ENCODE measurements at regions not wholly inside any gene's neighbourhood (a gene's known extent, or its start where the extent isn't known, plus 50 kb on each side); places are given as distances from the start of the nearest gene placed in this dataset.
"Not testable (repeated sequence)": the region's sequence is repeated elsewhere in the genome, so short reads cannot be mapped to it uniquely, and the experiment has no call there.

DNA sequence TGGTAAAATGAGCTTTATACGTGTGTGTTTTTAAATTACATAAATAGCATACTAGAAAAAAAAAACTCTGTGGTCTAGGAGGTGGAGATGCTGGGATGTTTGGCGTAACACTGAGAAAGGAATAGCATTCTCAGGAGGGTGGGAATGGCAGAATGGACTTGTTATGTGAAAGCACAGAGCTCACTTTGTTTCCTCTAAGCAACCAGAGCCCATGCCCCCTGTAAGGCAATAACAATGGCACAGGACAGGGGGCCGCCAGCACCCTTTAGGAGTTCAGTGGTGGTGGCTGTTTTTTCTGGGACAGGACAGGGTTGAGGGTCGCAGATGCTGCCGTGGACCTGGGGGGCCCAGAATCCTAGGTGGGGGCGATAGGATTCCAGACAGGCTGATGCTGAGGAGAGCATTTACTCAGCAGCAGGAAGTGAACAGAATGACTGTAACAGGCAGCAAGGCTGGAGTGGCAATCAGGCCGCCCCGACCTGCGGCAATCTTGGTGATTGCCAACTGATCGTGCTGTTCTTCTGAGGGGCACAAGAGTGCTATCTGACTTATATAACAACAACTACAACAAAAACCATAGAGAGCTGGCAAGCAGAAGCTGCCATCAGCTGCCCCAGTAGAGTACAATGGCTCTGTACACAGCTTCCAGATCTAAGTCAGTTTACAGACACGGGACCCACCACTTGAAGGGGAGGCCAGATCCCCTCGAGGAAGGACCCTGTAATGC lies 160.4 kb downstream of the UACA start:
- CTCF ChIA-PET = no interaction called here
- DNase-seq = no peak

DNA sequence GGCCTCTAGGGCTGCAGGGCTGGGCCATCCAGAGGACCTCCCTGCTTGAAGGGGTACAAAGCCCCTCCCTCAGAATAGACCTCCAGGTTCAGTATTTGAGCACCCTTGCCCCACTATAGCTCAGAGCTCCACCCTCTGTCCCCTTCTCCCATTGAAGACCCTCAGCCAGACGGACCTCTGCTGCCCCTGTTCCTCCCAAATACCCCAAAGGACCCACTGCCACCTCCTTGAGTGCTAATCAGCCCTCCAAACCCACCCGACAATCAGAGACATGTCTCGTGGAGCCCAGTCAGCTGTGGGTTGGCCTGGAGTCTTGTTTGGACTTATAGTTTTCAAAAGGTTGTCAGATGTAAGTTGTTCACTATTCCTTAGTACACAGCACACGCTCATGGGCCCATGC lies 161.1 kb downstream of the UACA start:
- H3K36me3 Mint-ChIP-seq = no peaks in the 10 kb centered on the region
- POLR2A ChIA-PET = no interaction called here
- no peaks in the 10 kb centered on the region for H3K4me1 Mint-ChIP-seq (ENCODE audit: low read depth)
- CTCF ChIA-PET = no interaction called here
- peaks cover 1% of the 10 kb centered on the region for H3K27me3 Mint-ChIP-seq
- intact Hi-C loops (cut with micrococcal nuclease) = no loop called here
- no peak overlapping the region for H3K27ac Mint-ChIP-seq
- peaks cover 9% of the 10 kb centered on the region for H3K9me3 Mint-ChIP-seq
- no peak for DNase-seq
- H3K4me3 Mint-ChIP-seq = no peak overlapping the region

More for the DNA sequence above, 160.4 kb downstream of the UACA start:
- peaks cover 1% of the 10 kb centered on the region for H3K27me3 Mint-ChIP-seq
- H3K4me1 Mint-ChIP-seq (ENCODE audit: low read depth) = no peaks in the 10 kb centered on the region
- intact Hi-C loops (cut with micrococcal nuclease) = no loop called here
- no peaks in the 10 kb centered on the region for H3K36me3 Mint-ChIP-seq
- POLR2A ChIA-PET = no interaction called here
- peaks cover 9% of the 10 kb centered on the region for H3K9me3 Mint-ChIP-seq
- no peak overlapping the region for H3K27ac Mint-ChIP-seq
- H3K4me3 Mint-ChIP-seq = no peak overlapping the region

DNA sequence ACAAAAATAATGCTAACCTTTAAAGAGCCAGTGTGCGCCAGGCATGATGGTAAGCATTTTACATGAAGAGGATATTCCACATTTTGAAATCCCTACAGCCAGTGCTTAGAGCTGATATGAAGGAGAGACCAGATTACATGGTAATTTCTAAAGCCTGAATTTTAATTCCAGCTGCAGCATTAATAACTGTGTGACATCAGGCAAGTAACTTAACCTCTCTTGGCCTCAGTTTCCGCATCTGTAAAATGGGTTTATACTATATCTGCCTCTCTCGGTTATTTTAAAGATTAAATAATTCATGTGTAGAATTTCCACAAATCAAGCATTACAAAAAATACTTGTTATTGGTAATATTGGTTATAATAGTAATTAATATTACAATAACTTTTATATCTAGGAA lies 165.4 kb downstream of the UACA start:
- peaks cover 5% of the 10 kb centered on the region for H3K27me3 Mint-ChIP-seq
- intact Hi-C loops (cut with micrococcal nuclease) = no loop called here
- DNase-seq = no peak
- ChIA-PET POLR2A (no interaction called here), CTCF (no interaction called here)
- peaks cover 5% of the 10 kb centered on the region for H3K4me1 Mint-ChIP-seq (ENCODE audit: low read depth)
- H3K27ac Mint-ChIP-seq = no peak overlapping the region
- peaks cover 7% of the 10 kb centered on the region for H3K36me3 Mint-ChIP-seq
- H3K4me3 Mint-ChIP-seq = no peak overlapping the region
- H3K9me3 Mint-ChIP-seq = peaks cover 28% of the 10 kb centered on the region

DNA sequence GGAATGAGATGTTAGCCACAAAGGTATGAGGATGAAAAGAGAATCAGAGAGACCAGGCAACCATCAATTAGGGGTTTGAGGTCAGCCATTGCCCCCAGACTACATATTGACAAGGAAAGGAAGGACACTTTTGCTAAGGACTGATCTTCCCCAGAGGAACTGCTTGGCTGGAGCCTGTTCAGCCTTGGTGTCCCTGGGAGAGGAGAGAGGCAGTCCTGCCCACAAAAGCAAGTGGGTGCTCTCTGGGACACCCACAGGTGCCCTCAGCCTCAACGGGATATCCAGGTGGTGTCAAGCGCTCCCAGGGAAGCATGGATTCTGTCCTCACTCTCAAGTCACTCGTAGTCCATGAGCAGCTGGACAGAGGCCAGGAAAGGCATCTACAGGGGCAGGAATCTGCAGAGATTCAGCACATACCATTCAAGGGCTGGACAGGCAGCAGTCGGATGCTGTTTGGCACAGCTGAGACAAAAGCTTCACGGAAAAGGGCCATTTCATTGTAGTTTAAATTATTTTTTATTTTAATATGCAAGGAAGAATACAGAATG lies 166.2 kb downstream of the UACA start:
- Mint-ChIP-seq H3K4me3 (no peak overlapping the region), H3K36me3 (peaks cover 7% of the 10 kb centered on the region), H3K27ac (no peak overlapping the region), H3K9me3 (peaks cover 31% of the 10 kb centered on the region), H3K27me3 (peaks cover 5% of the 10 kb centered on the region), H3K4me1 (ENCODE audit: low read depth) (peaks cover 5% of the 10 kb centered on the region)
- intact Hi-C loops (cut with micrococcal nuclease) = no loop called here
- POLR2A ChIA-PET = no interaction called here
- CTCF ChIA-PET = no interaction called here
- no peak for DNase-seq

DNA sequence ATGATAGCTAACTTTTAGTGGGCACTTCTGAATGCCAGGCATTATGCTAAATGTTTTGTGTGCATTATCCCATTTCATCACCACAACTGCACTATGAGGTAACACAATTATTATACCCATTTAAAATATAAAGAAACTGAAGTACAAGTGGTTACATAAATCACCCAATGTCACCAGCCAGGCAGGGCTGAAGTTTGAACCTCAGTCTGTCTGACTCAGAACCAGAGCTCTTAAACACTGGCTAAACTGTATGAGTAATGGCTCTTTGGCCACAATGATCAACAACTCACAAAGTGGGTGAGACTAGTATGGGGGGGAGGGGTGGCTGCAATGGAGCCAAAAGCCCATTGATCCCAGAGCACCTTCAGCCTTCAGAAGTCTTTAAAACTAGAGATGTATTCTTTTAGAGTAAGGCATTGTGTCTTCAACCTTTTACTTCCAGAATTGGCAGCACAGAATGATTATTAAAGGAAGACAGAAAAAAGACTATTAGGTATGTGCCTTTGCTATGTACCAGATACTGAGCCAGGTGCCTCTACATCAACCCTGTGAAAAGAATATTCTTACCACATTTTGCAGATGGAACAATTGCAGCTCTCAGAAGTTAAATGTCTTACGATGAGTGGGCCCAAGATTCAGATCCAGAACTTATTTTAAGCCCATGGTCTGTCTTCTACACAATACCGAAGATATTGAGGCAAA lies 166.9 kb downstream of the UACA start:
- CTCF ChIA-PET = no interaction called here
- DNase-seq = peak; percentile 23
- H3K4me3 Mint-ChIP-seq = no peak overlapping the region
- peaks cover 31% of the 10 kb centered on the region for H3K9me3 Mint-ChIP-seq
- peaks cover 5% of the 10 kb centered on the region for H3K27me3 Mint-ChIP-seq
- POLR2A ChIA-PET = no interaction called here
- intact Hi-C loops (cut with micrococcal nuclease) = no loop called here
- H3K27ac Mint-ChIP-seq = no peak overlapping the region
- peaks cover 7% of the 10 kb centered on the region for H3K36me3 Mint-ChIP-seq
- peaks cover 5% of the 10 kb centered on the region for H3K4me1 Mint-ChIP-seq (ENCODE audit: low read depth)

DNA sequence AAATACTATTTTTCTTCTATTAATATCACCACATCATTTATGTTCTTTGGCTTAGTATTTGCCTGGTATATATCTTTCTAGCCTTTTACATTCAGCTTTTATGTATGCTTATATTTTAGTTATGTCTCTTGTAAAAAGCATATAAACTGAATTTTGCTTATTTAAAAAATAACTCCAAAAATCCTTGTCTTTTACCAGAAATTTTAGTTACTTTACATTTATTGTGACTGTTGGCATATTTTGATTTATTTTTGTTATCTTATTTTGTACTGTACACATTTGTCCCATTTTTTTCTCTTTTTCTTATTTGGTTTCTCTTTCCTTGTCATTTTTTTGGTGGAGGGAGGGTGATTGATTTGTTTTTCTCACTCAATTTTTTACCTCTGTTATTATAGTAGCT lies 169.6 kb downstream of the UACA start:
- DNase-seq = no peak
- intact Hi-C loops (cut with micrococcal nuclease) = no loop called here
- Mint-ChIP-seq H3K9me3 (peaks cover 22% of the 10 kb centered on the region), H3K4me1 (ENCODE audit: low read depth) (peaks cover 13% of the 10 kb centered on the region), H3K27me3 (peaks cover 6% of the 10 kb centered on the region), H3K36me3 (peaks cover 7% of the 10 kb centered on the region), H3K4me3 (no peak overlapping the region), H3K27ac (no peak overlapping the region)
- CTCF ChIA-PET = no interaction called here
- POLR2A ChIA-PET = no interaction called here

DNA sequence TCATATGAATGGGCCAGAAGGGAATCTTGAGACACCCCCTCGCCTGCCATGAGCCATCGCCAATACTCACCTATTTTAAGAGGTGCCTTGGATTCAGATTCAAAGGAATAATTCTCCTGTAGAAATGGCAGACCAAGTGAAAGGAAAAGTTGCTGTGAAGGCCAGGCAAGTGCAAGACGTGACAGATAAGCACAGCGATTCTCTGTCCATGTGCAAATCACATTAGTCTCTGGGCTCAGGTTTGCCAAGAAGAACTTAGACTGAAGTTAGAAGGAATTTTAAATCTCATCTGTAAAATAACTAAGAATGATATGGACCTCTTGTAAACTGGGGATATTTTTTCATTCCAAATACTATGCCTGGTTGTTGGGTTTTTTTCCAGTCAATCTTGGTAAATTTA lies 173.6 kb downstream of the UACA start:
- H3K27me3 Mint-ChIP-seq = peaks cover 24% of the 10 kb centered on the region

DNA sequence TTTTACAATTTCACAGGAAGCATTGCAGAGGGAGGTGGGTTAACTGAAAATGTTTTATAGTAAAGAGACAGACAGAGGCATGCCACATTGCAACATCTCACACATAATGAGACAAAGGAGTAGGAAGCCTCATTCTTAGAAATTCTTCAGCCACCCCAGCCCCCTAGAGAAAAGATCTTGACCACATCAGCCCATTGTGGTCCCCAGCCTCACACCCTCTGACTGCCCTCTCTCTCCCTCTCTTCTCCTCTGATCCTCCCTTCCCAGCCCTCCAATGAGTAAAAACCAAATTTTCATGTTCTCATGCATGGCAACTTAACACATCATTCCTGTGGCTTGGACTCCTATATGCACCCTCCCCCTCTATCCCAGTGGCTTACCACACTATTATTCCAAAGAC lies 174.1 kb downstream of the UACA start:
- ChIA-PET POLR2A (no interaction called here), CTCF (no interaction called here)
- Mint-ChIP-seq H3K4me1 (ENCODE audit: low read depth) (peaks cover 19% of the 10 kb centered on the region), H3K36me3 (peaks cover 3% of the 10 kb centered on the region), H3K27ac (no peak overlapping the region), H3K27me3 (peaks cover 24% of the 10 kb centered on the region), H3K4me3 (no peak overlapping the region), H3K9me3 (peaks cover 12% of the 10 kb centered on the region)
- intact Hi-C loops (cut with micrococcal nuclease) = no loop called here
- DNase-seq = no peak

More for the DNA sequence above, 173.6 kb downstream of the UACA start:
- peaks cover 5% of the 10 kb centered on the region for H3K36me3 Mint-ChIP-seq
- POLR2A ChIA-PET = no interaction called here
- H3K27ac Mint-ChIP-seq = no peak overlapping the region
- CTCF ChIA-PET = no interaction called here
- H3K9me3 Mint-ChIP-seq = peaks cover 16% of the 10 kb centered on the region
- peaks cover 17% of the 10 kb centered on the region for H3K4me1 Mint-ChIP-seq (ENCODE audit: low read depth)
- H3K4me3 Mint-ChIP-seq = no peak overlapping the region
- no peak for DNase-seq
- intact Hi-C loops (cut with micrococcal nuclease) = no loop called here

DNA sequence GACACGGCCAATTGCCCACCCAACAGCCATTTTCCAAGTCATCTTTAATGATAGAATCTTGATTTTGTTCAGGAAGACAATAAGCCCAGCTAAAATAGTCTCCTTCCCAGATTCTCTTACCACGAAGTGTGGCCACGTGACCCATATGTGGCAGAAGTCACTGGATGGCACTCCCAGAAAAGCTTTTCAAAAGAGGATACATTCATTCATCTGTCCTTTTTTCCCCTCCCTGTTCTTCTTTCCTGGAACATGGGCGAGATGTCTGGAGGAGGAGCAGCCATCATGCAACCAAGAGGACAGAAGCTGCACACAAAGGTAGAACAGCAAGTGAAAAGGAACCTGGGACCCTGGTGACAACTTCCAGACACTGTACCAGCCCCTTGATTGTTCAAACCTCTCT lies 174.7 kb downstream of the UACA start:
- no peak for DNase-seq
- Mint-ChIP-seq H3K27me3 (peaks cover 24% of the 10 kb centered on the region), H3K4me1 (ENCODE audit: low read depth) (peaks cover 19% of the 10 kb centered on the region), H3K36me3 (no peaks in the 10 kb centered on the region), H3K27ac (no peak overlapping the region), H3K9me3 (peaks cover 7% of the 10 kb centered on the region), H3K4me3 (no peak overlapping the region)
- ChIA-PET POLR2A (no interaction called here), CTCF (no interaction called here)
- intact Hi-C loops (cut with micrococcal nuclease) = no loop called here

DNA sequence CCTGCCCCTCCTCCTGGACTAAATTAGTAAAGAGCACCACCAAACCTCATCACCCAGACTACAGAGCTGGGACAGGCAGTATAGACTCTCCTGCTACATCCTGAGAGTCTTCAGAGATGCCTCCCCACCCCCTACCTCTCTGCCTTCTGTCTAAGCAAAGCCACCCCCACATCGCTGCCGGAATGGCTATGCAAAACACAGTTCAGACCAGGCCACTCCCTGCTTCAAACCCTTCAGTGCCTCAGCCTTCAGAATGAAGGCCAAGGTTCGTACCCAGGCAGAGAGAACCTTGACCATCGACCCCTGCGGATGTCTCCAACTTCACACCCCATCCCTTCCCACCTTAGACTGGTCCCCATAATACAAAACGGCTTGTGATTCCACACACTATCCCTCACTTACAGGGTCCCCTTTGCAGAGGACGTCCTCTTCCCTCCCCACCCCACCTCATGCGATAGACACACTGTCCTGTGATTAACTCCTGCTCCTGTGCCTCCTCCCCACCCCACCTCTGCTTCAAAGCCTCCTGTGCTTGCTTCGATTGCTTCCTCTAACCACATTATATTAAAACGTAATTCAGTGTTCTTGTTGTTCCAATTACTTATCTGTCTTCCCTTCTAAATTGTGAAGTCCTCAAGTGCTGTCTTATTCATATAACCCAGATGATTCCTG lies 175.3 kb downstream of the UACA start:
- intact Hi-C loops (cut with micrococcal nuclease) = no loop called here
- H3K4me3 Mint-ChIP-seq = no peak overlapping the region
- peaks cover 24% of the 10 kb centered on the region for H3K27me3 Mint-ChIP-seq
- ChIA-PET CTCF (no interaction called here), POLR2A (no interaction called here)
- H3K36me3 Mint-ChIP-seq = no peaks in the 10 kb centered on the region
- H3K27ac Mint-ChIP-seq = no peak overlapping the region
- H3K9me3 Mint-ChIP-seq = peaks cover 4% of the 10 kb centered on the region
- H3K4me1 Mint-ChIP-seq (ENCODE audit: low read depth) = peaks cover 19% of the 10 kb centered on the region
- DNase-seq = no peak

DNA sequence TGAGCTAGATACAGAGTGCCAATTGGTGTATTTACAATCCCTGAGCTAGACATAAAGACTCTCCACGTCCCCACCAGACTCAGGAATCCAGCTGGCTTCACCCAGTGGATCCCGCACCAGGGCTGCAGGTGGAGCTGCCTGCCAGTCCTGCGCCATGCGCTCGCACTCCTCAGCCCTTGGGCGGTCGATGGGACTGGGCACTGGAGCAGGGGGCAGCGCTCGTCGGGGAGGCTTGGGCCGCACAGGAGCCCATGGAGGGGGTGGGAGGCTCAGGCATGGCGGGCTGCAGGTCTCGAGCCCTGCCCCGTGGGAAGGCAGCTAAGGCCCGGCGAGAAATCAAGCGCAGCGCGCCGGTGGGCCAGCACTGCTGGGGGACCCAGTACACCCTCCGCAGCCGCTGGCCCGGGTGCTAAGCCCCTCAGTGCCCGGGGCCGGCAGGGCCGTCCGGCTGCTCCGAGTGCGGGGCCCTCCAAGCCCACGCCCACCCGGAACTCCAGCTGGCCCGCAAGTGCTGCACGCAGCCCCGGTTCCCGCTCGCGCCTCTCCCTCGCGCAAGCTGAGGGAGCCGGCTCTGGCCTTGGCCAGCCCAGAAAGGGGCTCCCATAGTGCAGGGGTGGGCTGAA lies 176.2 kb downstream of the UACA start:
- H3K36me3 Mint-ChIP-seq; H3K9me3 Mint-ChIP-seq; H3K4me3 Mint-ChIP-seq; H3K27ac Mint-ChIP-seq; CTCF ChIA-PET; intact Hi-C loops (cut with micrococcal nuclease); POLR2A ChIA-PET; DNase-seq: not testable (repeated sequence)
- peaks cover 19% of the 10 kb centered on the region for H3K4me1 Mint-ChIP-seq (ENCODE audit: low read depth)
- H3K27me3 Mint-ChIP-seq = peaks cover 24% of the 10 kb centered on the region

DNA sequence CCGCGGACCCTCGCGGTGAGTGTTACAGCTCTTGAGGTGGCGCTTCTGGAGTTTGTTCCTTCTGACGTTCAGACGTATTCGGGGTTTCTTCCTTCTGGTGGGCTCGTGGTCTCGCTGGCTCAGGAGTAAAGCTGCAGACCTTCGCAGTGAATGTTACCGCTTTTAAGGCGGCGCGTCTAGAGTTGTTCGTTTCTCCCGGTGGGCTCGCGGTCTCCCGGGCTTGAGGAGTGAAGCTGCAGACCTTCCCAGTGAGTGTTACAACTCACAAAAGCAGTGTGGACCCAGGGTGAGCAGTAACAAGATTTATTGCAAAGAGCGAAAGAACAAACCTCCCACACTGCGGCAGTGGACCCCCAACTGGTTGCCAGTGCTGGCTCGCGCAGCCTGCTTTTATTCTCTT lies 177.1 kb downstream of the UACA start:
- intact Hi-C loops (cut with micrococcal nuclease) = no loop called here
- Mint-ChIP-seq H3K9me3 (no peaks in the 10 kb centered on the region), H3K36me3 (no peaks in the 10 kb centered on the region), H3K4me3 (no peak overlapping the region), H3K4me1 (ENCODE audit: low read depth) (peaks cover 19% of the 10 kb centered on the region), H3K27ac (no peak overlapping the region), H3K27me3 (peaks cover 24% of the 10 kb centered on the region)
- CTCF ChIA-PET = interaction anchor here (1.6 kb wide), 1 partner anchor 76 kb away, joined by 4 read pairs; no protein-coding TSS in a partner anchor
- POLR2A ChIA-PET = no interaction called here
- no peak for DNase-seq
